ENCODE measurements at regions not wholly inside any gene's neighbourhood (a gene's known extent, or its start where the extent isn't known, plus 50 kb on each side); places are given as distances from the start of the nearest gene placed in this dataset.

DNA sequence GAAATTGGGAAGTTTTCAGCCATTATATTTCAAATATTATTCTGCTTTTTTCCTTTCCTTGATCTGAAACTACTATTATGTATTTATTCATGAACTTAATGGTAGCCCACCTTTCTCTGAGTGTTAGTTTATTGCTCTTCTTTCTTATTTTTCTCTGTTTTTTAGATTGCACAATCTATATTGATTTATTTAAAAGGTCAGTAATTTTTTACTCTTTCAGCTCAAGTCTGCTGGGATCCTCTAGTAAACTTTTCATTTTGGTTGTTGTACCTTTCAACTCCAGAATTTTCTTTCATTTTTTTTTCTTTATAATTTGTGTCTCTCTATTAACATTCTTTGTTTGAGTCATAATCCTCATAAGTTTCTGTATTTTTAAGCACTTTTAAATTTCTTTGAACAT is 529.4 kb upstream of the POT1 start:
- TF ChIP-seq ZNF263 (CRISPR knock-in tag; IDR thresholded peaks at IDR 0.05; ENCODE audit: borderline replicate concordance): no peak
- TF ChIP-seq, protein P1, sequence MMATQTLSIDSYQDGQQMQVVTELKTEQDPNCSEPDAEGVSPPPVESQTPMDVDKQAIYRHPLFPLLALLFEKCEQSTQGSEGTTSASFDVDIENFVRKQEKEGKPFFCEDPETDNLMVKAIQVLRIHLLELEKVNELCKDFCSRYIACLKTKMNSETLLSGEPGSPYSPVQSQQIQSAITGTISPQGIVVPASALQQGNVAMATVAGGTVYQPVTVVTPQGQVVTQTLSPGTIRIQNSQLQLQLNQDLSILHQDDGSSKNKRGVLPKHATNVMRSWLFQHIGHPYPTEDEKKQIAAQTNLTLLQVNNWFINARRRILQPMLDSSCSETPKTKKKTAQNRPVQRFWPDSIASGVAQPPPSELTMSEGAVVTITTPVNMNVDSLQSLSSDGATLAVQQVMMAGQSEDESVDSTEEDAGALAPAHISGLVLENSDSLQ (IDR thresholded peaks at IDR 0.05): no peak
- TF ChIP-seq, protein P2, sequence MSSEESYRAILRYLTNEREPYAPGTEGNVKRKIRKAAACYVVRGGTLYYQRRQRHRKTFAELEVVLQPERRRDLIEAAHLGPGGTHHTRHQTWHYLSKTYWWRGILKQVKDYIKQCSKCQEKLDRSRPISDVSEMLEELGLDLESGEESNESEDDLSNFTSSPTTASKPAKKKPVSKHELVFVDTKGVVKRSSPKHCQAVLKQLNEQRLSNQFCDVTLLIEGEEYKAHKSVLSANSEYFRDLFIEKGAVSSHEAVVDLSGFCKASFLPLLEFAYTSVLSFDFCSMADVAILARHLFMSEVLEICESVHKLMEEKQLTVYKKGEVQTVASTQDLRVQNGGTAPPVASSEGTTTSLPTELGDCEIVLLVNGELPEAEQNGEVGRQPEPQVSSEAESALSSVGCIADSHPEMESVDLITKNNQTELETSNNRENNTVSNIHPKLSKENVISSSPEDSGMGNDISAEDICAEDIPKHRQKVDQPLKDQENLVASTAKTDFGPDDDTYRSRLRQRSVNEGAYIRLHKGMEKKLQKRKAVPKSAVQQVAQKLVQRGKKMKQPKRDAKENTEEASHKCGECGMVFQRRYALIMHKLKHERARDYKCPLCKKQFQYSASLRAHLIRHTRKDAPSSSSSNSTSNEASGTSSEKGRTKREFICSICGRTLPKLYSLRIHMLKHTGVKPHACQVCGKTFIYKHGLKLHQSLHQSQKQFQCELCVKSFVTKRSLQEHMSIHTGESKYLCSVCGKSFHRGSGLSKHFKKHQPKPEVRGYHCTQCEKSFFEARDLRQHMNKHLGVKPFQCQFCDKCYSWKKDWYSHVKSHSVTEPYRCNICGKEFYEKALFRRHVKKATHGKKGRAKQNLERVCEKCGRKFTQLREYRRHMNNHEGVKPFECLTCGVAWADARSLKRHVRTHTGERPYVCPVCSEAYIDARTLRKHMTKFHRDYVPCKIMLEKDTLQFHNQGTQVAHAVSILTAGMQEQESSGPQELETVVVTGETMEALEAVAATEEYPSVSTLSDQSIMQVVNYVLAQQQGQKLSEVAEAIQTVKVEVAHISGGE (CRISPR knock-in tag; IDR thresholded peaks at IDR 0.05): no peak
- TF ChIP-seq, protein P3, sequence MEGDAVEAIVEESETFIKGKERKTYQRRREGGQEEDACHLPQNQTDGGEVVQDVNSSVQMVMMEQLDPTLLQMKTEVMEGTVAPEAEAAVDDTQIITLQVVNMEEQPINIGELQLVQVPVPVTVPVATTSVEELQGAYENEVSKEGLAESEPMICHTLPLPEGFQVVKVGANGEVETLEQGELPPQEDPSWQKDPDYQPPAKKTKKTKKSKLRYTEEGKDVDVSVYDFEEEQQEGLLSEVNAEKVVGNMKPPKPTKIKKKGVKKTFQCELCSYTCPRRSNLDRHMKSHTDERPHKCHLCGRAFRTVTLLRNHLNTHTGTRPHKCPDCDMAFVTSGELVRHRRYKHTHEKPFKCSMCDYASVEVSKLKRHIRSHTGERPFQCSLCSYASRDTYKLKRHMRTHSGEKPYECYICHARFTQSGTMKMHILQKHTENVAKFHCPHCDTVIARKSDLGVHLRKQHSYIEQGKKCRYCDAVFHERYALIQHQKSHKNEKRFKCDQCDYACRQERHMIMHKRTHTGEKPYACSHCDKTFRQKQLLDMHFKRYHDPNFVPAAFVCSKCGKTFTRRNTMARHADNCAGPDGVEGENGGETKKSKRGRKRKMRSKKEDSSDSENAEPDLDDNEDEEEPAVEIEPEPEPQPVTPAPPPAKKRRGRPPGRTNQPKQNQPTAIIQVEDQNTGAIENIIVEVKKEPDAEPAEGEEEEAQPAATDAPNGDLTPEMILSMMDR (IDR thresholded peaks at IDR 0.05 in 2 of 3, conservative IDR thresholded peaks at IDR 0.05 in 1 of 3; ENCODE audit: insufficient read depth in 2 of 3, low read depth in 1 of 3, low read length in 3 of 3): no peak
- no peak for TF ChIP-seq NR1H2 (CRISPR knock-in tag; IDR thresholded peaks at IDR 0.05)
- no peak for TF ChIP-seq FOXK1 (CRISPR knock-in tag; IDR thresholded peaks at IDR 0.05; ENCODE audit: borderline replicate concordance)
- TF ChIP-seq TAF1 (IDR thresholded peaks at IDR 0.05; ENCODE audit: control insufficient read depth, extremely low read depth, insufficient read depth, low read length, severe bottlenecking): no peak
- TF ChIP-seq MEF2A (IDR thresholded peaks at IDR 0.05; ENCODE audit: control insufficient read depth, low read depth, low read length): no peak
- TF ChIP-seq, protein P4, sequence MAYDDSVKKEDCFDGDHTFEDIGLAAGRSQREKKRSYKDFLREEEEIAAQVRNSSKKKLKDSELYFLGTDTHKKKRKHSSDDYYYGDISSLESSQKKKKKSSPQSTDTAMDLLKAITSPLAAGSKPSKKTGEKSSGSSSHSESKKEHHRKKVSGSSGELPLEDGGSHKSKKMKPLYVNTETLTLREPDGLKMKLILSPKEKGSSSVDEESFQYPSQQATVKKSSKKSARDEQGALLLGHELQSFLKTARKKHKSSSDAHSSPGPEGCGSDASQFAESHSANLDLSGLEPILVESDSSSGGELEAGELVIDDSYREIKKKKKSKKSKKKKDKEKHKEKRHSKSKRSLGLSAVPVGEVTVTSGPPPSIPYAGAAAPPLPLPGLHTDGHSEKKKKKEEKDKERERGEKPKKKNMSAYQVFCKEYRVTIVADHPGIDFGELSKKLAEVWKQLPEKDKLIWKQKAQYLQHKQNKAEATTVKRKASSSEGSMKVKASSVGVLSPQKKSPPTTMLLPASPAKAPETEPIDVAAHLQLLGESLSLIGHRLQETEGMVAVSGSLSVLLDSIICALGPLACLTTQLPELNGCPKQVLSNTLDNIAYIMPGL (CRISPR knock-in tag; IDR thresholded peaks at IDR 0.05): no peak
- TF ChIP-seq, protein P5, sequence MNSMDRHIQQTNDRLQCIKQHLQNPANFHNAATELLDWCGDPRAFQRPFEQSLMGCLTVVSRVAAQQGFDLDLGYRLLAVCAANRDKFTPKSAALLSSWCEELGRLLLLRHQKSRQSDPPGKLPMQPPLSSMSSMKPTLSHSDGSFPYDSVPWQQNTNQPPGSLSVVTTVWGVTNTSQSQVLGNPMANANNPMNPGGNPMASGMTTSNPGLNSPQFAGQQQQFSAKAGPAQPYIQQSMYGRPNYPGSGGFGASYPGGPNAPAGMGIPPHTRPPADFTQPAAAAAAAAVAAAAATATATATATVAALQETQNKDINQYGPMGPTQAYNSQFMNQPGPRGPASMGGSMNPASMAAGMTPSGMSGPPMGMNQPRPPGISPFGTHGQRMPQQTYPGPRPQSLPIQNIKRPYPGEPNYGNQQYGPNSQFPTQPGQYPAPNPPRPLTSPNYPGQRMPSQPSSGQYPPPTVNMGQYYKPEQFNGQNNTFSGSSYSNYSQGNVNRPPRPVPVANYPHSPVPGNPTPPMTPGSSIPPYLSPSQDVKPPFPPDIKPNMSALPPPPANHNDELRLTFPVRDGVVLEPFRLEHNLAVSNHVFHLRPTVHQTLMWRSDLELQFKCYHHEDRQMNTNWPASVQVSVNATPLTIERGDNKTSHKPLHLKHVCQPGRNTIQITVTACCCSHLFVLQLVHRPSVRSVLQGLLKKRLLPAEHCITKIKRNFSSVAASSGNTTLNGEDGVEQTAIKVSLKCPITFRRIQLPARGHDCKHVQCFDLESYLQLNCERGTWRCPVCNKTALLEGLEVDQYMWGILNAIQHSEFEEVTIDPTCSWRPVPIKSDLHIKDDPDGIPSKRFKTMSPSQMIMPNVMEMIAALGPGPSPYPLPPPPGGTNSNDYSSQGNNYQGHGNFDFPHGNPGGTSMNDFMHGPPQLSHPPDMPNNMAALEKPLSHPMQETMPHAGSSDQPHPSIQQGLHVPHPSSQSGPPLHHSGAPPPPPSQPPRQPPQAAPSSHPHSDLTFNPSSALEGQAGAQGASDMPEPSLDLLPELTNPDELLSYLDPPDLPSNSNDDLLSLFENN (IDR thresholded peaks at IDR 0.05; ENCODE audit: low read depth in 2 of 2, low read length in 2 of 2): no peak
- no peak for TF ChIP-seq ZNF184 (CRISPR knock-in tag; IDR thresholded peaks at IDR 0.05)
